Tibial artery (tissue), 4 donors: ENCODE measurements at regions not wholly inside any gene's neighbourhood (a gene's known extent, or its start where the extent isn't known, plus 50 kb on each side); places are given as distances from the start of the nearest gene placed in this dataset.

Source experiments
- DNase-seq, 2 donors: peaks; one replicate each; pipeline ENCODE4 v3.0.0-alpha.2; 2019
- H3K27ac ChIP-seq, 2 donors: fragments of 200-600 bp; sonication (generic) in 1 of 2; 1 replicate in 1 of 2; 2 replicates in 1 of 2; pipeline ENCODE4 v1.5.1; 2018 to 2019; ENCODE audit warnings: mild to moderate bottlenecking in 1 of 2
- H3K27me3 ChIP-seq, 2 donors: fragments of 200-600 bp; sonication (generic) in 1 of 2; one replicate each; pipeline versions ENCODE4 v1.5.1 to v1.6.0; 2016 to 2019
- H3K36me3 ChIP-seq, 3 donors: fragments of 200-600 bp; sonication (generic) in 2 of 3; one replicate each; pipeline ENCODE4 v1.5.1; 2016 to 2019; ENCODE audit warnings: mild to moderate bottlenecking in 2 of 3
- H3K4me1 ChIP-seq, 4 donors: fragments of 200-600 bp; sonication (generic) in 2 of 4; 1 replicate in 3 of 4; 2 replicates in 1 of 4; pipeline ENCODE4 v1.5.1; 2016 to 2019
- H3K4me3 ChIP-seq, 2 donors: fragments of 200-600 bp; sonication (generic) in 1 of 2; 1 replicate in 1 of 2; 2 replicates in 1 of 2; pipeline ENCODE4 v1.5.1; 2018 to 2019; ENCODE audit warnings: mild to moderate bottlenecking in 2 of 2
- H3K9me3 ChIP-seq, 3 donors: fragments of 200-600 bp; sonication (generic) in 1 of 3; one replicate each; pipeline ENCODE4 v1.5.1; 2016 to 2019
- intact Hi-C: fragments of 100-400 bp; cut with DNase I; formaldehyde crosslinking; loops from one replicate; pipeline ENCODE4 v1.15.0; 2023; ENCODE audit warnings: low total_unique reads
- TF ChIP-seq, protein P1 (sequence below), 2 experiments: fragments of 200-600 bp in 1 of 2; fragments of 450-650 bp in 1 of 2; IDR thresholded peaks; one replicate each; pipeline ENCODE4 v1.5.1; 2017 to 2019; ENCODE audit warnings: antibody characterized with exemption in 2 of 2, mild to moderate bottlenecking in 1 of 2, moderate library complexity in 1 of 2

DNA sequence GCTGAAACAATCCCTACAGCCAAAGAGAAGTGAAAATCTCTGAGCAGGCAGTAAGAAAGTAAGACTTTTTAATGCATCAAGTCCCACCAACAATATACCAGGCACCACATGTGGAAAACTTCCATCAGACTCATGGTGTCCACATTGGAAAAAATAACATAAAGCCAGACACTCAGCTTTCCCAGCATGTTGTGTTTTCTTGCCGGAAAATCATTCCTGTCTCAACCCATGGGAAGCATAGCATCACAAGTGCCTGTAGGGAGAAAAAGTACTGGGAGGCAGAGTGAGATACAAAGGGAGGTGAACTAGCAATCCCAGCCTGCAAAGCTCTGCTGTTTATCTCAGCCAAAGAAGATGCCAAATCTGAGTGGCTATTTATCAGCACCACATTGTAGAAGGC, 868.9 kb downstream of the SI start:
- intact Hi-C loops: no loop called here
- H3K4me3 ChIP-seq: no peak overlapping the region
- no peaks in the 10 kb centered on the region for H3K36me3 ChIP-seq
- H3K27me3 ChIP-seq: no peaks in the 10 kb centered on the region
- no peaks in the 10 kb centered on the region for H3K9me3 ChIP-seq
- H3K4me1 ChIP-seq: no peaks in the 10 kb centered on the region
- no peak overlapping the region for H3K27ac ChIP-seq
- TF ChIP-seq, protein P1, sequence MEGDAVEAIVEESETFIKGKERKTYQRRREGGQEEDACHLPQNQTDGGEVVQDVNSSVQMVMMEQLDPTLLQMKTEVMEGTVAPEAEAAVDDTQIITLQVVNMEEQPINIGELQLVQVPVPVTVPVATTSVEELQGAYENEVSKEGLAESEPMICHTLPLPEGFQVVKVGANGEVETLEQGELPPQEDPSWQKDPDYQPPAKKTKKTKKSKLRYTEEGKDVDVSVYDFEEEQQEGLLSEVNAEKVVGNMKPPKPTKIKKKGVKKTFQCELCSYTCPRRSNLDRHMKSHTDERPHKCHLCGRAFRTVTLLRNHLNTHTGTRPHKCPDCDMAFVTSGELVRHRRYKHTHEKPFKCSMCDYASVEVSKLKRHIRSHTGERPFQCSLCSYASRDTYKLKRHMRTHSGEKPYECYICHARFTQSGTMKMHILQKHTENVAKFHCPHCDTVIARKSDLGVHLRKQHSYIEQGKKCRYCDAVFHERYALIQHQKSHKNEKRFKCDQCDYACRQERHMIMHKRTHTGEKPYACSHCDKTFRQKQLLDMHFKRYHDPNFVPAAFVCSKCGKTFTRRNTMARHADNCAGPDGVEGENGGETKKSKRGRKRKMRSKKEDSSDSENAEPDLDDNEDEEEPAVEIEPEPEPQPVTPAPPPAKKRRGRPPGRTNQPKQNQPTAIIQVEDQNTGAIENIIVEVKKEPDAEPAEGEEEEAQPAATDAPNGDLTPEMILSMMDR (IDR thresholded peaks at IDR 0.05): no peak
- DNase-seq: no peak

DNA sequence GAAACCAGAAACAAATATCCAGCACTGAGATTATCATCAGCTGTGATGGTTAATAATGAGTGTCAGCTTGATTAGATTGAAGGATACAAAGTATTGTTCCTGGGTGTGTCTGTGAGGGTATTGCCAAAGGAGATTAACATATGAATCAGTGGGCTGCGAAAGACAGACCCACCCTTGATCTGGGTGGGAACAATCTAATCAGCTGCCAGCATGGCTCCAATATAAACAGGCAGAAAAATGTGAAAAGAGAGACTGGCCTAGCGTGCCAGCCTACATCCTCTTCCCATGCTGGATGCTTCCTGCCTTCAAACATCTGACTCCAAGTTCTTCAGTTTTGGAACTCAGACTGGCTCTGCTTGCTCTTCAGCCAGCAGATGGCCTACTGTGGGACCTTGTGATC, 869.5 kb downstream of the SI start:
- Histone ChIP-seq H3K9me3 (no peaks in the 10 kb centered on the region), H3K36me3 (no peaks in the 10 kb centered on the region), H3K4me3 (no peak overlapping the region), H3K27ac (no peak overlapping the region), H3K27me3 (no peaks in the 10 kb centered on the region), H3K4me1 (no peaks in the 10 kb centered on the region)
- TF ChIP-seq, protein P1 (IDR thresholded peaks at IDR 0.05): no peak
- no peak for DNase-seq
- intact Hi-C loops: no loop called here

DNA sequence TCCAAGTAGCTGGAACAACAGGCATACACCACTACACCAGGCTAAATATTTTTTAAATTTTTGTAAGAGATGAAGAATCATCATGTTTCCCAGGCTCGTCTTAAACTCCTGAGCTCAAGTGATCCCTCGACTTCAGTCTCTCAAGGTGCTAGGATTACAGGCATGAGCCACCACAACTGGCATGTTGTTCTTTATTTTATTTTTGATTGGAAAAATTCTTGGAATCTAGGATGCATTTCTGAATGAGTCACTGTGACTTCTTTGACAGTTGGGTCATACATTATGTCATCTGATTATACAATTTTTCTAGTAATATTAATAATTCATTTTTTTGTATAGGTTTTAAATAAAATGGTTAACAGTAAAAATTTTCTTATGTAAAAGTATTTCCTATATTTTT, 870.2 kb downstream of the SI start:
- intact Hi-C loops: no loop called here
- no peak for DNase-seq
- no peaks in the 10 kb centered on the region for H3K9me3 ChIP-seq
- TF ChIP-seq, protein P1 (IDR thresholded peaks at IDR 0.05): no peak
- no peaks in the 10 kb centered on the region for H3K27me3 ChIP-seq
- no peaks in the 10 kb centered on the region for H3K36me3 ChIP-seq
- H3K4me3 ChIP-seq: no peak overlapping the region
- H3K27ac ChIP-seq: no peak overlapping the region
- no peaks in the 10 kb centered on the region for H3K4me1 ChIP-seq

DNA sequence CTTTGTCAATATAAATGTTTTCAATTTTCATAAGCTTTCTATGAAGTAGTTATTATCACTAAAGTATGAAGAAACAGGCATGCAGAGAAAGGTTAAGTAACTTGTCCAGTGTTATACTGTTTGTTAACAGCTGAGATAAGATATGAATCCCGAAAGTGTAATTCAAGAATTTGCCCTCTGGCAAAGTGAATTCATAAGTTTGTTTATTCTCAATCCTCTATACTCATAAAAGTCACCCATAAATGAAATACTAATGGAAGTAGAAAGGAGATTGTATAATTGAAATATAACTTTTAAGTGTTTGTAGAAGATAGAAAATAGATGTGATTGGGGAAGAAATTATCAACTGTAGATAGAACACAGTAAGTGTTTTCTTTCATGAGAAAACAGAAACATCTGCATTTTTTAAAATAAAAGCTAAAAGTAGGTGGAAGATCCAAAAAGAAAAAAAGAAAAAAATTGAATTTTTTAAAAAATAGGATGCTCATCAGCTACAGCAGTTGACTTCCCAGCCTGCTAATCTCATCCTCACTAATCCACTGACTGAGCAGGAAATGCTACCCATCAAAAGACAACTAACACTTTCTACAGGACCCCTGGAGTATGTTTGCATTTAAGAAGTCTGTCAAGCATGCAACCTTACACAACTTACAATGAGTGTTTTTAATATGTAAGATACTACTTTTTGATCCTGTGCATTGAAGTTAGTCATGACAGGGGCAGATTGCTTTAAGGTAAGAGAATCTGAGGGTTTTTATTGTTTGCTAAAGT, 878.1 kb downstream of the SI start:
- no peak overlapping the region for H3K4me3 ChIP-seq
- intact Hi-C loops: no loop called here
- H3K27ac ChIP-seq: no peak overlapping the region
- DNase-seq: no peak
- H3K4me1 ChIP-seq: no peaks in the 10 kb centered on the region
- no peaks in the 10 kb centered on the region for H3K9me3 ChIP-seq
- TF ChIP-seq, protein P1 (IDR thresholded peaks at IDR 0.05): no peak
- no peaks in the 10 kb centered on the region for H3K36me3 ChIP-seq
- H3K27me3 ChIP-seq: no peaks in the 10 kb centered on the region

DNA sequence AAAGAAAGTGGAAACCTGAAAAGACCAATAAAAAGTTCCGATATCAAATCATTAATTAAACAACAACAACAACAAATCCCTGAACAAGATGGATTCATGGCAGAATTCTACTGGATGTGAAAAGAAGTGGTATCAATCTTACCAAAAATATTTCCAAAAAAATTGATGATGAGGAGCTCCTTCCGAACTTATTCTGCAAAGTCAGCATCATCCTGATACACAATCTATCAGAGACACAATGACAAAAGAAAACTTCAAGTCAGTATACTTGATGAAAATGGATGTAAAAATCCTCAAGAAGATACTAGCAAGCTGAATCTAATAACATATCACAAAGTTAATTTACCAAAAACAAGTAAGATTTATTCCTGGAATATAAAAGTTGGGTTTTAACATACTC, 881.8 kb downstream of the SI start:
- intact Hi-C loops: no loop called here
- DNase-seq: no peak
- H3K9me3 ChIP-seq: no peaks in the 10 kb centered on the region

More for the DNA sequence above, 881.8 kb downstream of the SI start:
- H3K27me3 ChIP-seq: no peaks in the 10 kb centered on the region
- TF ChIP-seq, protein P1 (IDR thresholded peaks at IDR 0.05): no peak
- no peaks in the 10 kb centered on the region for H3K36me3 ChIP-seq
- no peaks in the 10 kb centered on the region for H3K4me1 ChIP-seq
- no peak overlapping the region for H3K4me3 ChIP-seq
- no peak overlapping the region for H3K27ac ChIP-seq
